ENCODE measurements at regions not wholly inside any gene's neighbourhood (a gene's known extent, or its start where the extent isn't known, plus 50 kb on each side); places are given as distances from the start of the nearest gene placed in this dataset.
A peak's percentile ranks its signal among the peaks of the same experiment; 100 is the strongest.
"Not testable (repeated sequence)": the region's sequence is repeated elsewhere in the genome, so short reads cannot be mapped to it uniquely, and the experiment has no call there.

- DNase-seq (ENCODE audit: low spot score), result no peak
These were observed 348.8 kb upstream of the TNC start for GRCh38 chr9:115466756-115467155.

DNA sequence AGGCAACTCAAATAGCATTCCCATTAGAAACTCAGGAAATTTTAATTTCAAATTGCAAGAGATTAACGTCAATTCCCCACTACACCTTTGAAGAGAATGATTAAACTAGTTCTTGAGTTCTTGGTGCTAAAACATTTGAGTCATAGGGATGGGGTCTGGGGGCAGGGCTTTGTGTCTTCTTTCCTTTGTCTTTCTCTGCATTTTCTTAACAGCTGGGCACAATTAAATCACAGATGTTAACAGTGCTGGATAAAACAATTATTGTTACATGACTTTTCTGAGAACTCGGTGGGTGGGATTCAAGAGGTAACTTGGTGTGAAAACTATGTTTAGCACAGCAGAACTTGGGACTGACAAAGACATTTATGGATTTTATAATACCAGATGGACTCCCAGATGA lies 351.9 kb upstream of the TNC start:
- no peak for DNase-seq (ENCODE audit: low spot score)

- DNase-seq (ENCODE audit: low spot score), result not testable (repeated sequence)
These were observed 355.1 kb upstream of the TNC start for GRCh38 chr9:115473032-115473431.

- DNase-seq (ENCODE audit: low spot score), result no peak
These were observed 363.8 kb upstream of the TNC start for GRCh38 chr9:115481769-115482168.

DNA sequence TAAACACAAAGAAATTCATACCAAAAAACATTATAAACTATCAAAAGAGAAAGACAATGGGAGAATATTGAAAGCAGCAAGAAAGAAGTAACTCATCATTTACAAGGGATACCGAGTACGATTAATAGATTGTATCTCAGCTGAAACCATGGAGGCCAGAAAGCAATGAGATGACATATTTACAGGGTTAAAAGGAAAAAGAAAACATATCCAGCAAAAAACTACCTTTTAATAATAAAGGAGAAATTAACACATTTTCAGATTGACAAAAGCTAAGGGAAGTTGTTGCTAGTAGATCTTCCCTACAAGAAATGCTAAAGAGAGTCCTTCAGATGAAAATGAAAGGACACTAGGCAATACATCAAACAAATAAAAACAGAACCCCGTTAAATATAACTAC lies 364.8 kb upstream of the TNC start:
- DNase-seq (ENCODE audit: low spot score), result no peak

GRCh38 chr9:115492869-115493268 lies 374.9 kb upstream of the TNC start:
- DNase-seq (ENCODE audit: low spot score), result no peak

DNA sequence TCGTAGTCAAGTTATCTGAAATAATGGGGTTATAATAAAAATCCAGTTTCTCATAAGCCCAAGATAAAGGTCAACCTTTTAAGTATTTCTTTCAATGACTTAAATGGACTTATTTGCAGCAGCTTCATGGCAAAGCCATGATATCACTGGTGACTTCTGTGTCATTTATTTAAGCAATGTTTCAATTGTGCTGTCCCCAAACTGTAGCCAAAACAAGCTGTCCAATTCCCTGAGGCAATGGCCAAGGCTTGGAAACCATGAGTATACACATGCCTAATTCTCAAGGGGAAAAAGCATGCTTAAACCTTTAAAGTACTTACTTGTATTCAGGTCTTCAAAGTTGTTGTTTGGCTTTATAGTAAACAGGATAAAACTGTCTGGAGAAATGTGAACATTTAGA lies 376.4 kb upstream of the TNC start:
- no peak for DNase-seq (ENCODE audit: low spot score)

- DNase-seq (ENCODE audit: low spot score), result no peak
These were observed 377.2 kb upstream of the TNC start for GRCh38 chr9:115495052-115495635.

DNA sequence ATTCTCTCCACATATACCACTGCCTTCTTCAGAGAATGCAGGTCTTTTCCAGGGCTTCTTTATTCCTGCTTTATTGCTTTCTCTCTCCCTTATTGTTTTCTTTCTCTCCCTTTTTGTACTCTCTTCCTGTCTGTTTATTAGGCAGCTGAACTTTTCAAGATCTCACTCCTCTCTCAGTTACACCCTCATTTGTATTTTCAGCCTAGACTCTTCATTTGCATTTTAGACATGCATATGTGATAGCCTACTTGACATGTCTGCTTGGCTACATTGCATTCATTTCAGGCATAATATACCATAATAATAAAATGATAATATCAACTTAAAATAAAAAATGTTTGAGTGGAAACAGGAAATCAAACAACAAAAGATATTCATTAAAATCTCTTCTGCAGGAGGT lies 377.9 kb upstream of the TNC start:
- DNase-seq (ENCODE audit: low spot score), result no peak

- peak; percentile 18 for DNase-seq (ENCODE audit: low spot score)
These were observed 380.3 kb upstream of the TNC start for GRCh38 chr9:115498303-115498702.

DNA sequence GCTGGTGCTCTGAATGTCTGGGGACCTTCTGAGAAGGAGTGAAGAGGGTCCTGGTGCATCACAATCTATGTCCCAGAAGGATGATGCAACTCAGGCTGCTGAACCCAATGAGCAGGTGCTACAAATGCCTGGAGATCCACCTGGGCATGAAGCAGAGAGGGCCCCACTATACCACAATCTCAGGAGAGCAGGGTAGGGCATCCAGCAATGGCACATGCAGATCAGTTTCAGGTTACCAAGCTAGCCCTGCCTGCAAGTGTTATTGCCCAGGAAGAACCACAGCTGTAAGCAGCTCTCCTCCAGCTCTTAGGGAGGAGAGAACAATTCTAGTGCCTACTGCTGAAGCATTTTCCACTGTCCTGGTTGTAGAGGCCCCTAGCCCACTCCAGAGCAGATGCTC lies 389.2 kb upstream of the TNC start:
- DNase-seq (ENCODE audit: low spot score), result peak; percentile 9

DNA sequence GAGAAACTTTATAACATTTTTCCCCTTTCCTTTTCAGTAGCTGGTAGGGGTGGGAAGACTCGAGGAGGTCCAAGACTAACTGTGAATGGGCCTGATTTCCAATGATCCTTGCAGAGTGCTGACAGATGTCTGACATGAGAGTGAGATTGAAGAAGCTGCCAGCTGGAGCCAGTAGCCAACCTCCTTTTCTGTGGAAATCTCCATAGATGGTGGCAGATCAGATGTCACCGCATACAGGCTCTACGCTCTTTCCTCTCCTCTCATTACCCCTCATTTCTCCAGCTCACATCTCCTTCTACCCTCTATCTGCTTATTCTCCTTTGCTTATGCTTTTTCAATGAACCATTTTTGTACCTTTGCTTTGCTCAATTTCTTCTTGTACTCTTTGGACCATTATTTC lies 395.2 kb upstream of the TNC start:
- DNase-seq (ENCODE audit: low spot score), result no peak

DNA sequence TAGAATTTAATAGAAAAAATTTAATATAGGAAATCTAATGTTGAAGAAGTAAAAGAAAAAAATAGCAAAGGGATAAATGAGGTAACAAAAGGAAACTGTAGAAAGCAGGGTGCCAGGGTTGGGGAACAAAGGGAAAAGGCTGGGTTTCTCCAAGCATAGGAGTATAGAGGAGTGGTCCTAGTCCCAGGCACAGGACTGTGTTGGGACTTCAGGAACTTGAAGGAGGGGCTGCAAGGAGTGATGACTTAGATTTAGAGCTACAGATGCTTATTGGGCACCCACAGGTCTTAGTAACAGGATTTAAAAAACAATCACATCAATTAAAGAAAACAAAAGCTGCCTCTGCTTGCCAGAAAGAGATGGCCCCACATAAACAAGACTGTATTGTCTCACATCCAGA lies 396.5 kb upstream of the TNC start:
- no peak for DNase-seq (ENCODE audit: low spot score)

DNA sequence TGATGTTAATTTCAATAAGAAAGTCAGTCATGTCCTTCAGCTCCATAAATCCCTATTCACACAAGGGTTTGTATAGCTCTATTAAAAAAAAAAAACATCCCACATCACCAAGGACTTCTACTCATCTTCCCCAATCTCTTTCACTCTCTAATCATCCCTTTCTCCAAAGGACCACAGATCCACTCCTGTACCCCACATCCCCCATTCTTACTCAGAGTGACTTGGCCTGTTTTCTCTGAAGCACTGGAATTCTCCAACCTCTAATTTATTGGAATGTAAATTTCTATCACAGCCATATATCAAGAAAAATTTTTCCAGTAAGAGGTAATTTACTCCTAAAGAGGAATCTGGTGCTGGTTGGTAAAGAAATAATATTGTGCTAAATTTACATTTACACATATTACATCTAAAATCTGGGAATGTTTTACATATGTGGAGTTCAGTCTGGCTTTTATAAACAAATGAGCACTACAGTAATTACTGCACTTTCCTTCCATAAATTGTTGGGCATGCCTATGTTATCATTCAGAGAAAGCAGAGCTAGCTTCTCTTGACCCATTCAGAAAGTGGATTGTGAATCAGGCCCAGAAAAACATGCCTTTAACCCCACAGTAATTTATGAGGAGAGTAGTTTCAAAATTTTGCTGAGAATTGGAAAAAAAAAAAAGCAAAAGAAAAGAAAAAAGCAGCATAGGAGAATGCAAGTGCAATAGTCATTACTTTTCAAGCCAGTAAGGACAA lies 399.5 kb upstream of the TNC start:
- no peak for DNase-seq (ENCODE audit: low spot score)

GRCh38 chr9:115520646-115521045 lies 402.7 kb upstream of the TNC start:
- DNase-seq (ENCODE audit: low spot score), result no peak

GRCh38 chr9:115522912-115523311 lies 405.0 kb upstream of the TNC start:
- no peak for DNase-seq (ENCODE audit: low spot score)

DNA sequence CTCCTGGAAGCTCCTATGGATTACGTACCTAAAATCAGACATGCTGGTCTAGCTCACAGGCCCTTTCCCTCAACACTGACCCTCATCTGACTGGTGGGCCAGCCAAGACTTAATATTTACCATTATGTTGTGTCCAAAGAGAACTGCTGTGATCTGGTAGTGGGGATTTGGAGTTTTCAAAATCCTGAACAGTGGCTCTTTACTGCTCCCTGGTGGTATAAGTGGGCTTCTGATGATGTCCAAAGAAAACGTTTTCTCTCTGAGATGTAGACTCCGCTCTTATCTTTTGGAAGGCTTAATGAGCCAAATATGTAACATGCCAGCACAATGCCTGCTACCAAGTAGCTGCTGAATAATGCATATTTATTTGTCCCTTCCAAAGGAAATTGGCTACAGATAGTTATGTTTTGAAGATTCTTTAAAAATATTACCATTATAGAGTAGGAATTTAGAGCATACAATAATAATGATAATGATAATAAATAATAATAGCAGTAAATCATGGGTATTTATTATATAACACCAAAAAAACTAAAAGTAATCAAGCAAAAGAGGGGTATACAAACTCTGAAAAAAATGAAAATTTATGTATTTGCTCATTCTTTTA lies 406.6 kb upstream of the TNC start:
- DNase-seq (ENCODE audit: low spot score), result peak; percentile 59

GRCh38 chr9:115525111-115526058 lies 407.4 kb upstream of the TNC start:
- no peak for DNase-seq (ENCODE audit: low spot score)

GRCh38 chr9:115531410-115532125 lies 413.6 kb upstream of the TNC start:
- DNase-seq (ENCODE audit: low spot score), result no peak

GRCh38 chr9:115533511-115533910 lies 415.6 kb upstream of the TNC start:
- no peak for DNase-seq (ENCODE audit: low spot score)

- no peak for DNase-seq (ENCODE audit: low spot score)
These were observed 422.1 kb upstream of the TNC start for GRCh38 chr9:115540091-115540490.

- DNase-seq (ENCODE audit: low spot score), result no peak
These were observed 425.6 kb upstream of the TNC start for GRCh38 chr9:115543511-115543910.
